ENCODE measurements at regions not wholly inside any gene's neighbourhood (a gene's known extent, or its start where the extent isn't known, plus 50 kb on each side); places are given as distances from the start of the nearest gene placed in this dataset.

DNA sequence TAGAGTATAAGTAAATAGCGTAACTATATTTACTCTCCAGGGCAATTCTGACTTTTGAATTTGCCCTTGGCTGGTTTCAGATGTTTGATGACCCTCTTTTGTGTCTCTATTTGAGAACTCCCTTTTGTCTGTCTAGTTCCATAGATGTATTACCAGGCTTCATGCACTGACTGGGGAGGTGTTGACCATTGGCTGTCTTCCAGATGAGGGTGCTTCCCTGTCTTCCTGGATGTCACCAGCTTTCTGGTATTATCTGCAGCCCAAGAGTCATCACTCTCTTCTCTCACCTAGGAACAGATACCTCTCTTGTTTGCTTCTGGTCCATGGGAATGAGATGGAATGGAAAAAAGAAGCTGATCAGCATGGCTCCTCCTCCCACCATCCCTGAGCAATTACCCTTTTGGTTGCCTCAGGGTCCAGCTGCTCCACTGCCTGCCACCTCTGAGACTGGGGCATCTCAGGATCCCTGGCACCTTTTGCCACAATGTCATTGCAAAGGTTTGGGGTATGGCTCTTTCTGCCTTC lies 58.7 kb upstream of the TMED7 start:
- TF ChIP-seq POLR2A (IDR thresholded peaks at IDR 0.05; ENCODE audit: low read depth, low read length) (no peak), TAF1 (IDR thresholded peaks at IDR 0.05; ENCODE audit: low read depth, low read length) (no peak), POLR2AphosphoS5 (IDR thresholded peaks at IDR 0.05; ENCODE audit: low read depth, low read length) (no peak), POU2F2 (IDR thresholded peaks at IDR 0.05; ENCODE audit: low read depth, low read length) (no peak)
